ENCODE measurements at regions not wholly inside any gene's neighbourhood (a gene's known extent, or its start where the extent isn't known, plus 50 kb on each side); places are given as distances from the start of the nearest gene placed in this dataset.

- TF ChIP-seq CTCF (conservative IDR thresholded peaks at IDR 0.05; ENCODE audit: low read depth in 2 of 2) (no peak), EZH2phosphoT487 (IDR thresholded peaks at IDR 0.05; ENCODE audit: unreplicated experiment) (no peak)
These were observed 193.3 kb downstream of the NPHP4 start for GRCh38 chr1:5798904-5799303.
